Memory B cell (primary cell): ENCODE measurements at regions not wholly inside any gene's neighbourhood (a gene's known extent, or its start where the extent isn't known, plus 50 kb on each side); places are given as distances from the start of the nearest gene placed in this dataset.

Source experiments
- ATAC-seq: fragments of 150-1000 bp; cut with Tn5 transposase; 2 replicates; pipeline ENCODE4 v1.10.0; 2021; ENCODE audit warnings: low read depth, mild to moderate bottlenecking, moderate library complexity
- DNase-seq, 2 donors: peaks; one replicate each; pipeline ENCODE4 v3.0.0; 2022; ENCODE audit warnings: low spot score in 2 of 2
- H3K27ac Mint-ChIP-seq: one replicate; pipeline ENCODE4 v1.8.0; 2022; ENCODE audit warnings: mild to moderate bottlenecking, moderate library complexity, mixed read lengths
- H3K27me3 Mint-ChIP-seq: one replicate; pipeline ENCODE4 v1.8.0; 2022; ENCODE audit warnings: mixed read lengths
- H3K36me3 Mint-ChIP-seq: one replicate; pipeline ENCODE4 v1.8.0; 2022; ENCODE audit warnings: mild to moderate bottlenecking, mixed read lengths
- H3K4me1 Mint-ChIP-seq: one replicate; pipeline ENCODE4 v1.8.0; 2022; ENCODE audit warnings: mixed read lengths
- H3K4me3 Mint-ChIP-seq: one replicate; pipeline ENCODE4 v1.8.0; 2022; ENCODE audit warnings: mild to moderate bottlenecking, moderate library complexity, mixed read lengths
- H3K9me3 Mint-ChIP-seq: one replicate; pipeline ENCODE4 v1.8.0; 2022; ENCODE audit warnings: mixed read lengths

DNA sequence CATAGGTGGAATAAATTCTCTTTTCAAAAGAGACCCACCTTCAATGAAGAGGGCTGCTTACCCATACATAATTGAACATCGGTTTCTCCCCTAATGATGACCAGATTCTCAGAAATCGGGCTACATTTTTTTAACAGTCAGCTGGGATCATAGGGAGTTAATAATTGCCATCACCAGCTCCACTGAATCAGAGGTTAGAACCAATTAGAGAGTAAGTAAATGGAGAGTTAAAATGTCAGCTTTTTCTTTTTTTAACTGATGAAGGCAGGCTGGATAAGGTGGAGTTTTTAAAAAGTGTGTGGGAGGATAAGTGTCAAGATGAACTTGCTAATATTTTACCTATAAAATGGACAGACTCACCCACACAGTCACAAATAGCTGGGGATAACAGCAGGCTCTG is 584.5 kb upstream of the NR3C2 start:
- Mint-ChIP-seq H3K4me1 (peaks cover 5% of the 10 kb centered on the region), H3K4me3 (no peak overlapping the region), H3K9me3 (no peaks in the 10 kb centered on the region), H3K27ac (no peak overlapping the region), H3K36me3 (no peaks in the 10 kb centered on the region), H3K27me3 (no peaks in the 10 kb centered on the region)
- DNase-seq (no peak), ATAC-seq (no peak)

DNA sequence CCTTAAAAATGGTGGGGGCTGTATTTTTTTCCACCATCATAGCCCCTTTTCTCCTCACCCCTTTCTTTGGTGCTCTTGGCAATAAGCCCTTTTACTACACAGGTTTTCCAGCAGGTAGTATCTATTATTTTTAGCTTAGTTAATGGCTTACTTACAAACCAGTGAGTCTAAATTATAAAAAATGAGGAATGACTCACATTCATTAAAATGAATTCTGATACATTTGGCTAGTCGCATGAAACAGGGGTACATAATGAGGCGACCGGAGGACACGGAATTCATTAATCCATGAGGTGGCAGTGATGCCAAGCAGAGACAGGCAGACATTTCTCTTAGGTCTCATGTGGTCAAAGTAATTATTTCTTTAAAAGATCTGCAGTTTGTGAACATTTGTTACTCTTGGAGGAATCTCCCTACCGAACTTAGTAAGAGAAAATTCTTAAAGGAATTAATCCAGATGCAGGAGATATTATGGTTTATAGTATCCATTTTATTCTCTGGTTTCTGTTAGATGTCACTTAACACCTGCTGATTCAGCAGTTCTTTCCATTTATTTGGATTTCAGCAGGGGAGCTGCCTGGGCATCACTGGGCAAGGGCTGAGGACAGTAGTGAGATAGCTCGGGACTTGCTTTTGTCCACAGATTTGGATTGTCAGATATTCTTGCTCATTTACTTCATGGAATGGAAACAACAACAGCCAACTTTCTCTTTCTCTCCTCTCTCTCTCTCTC is 575.0 kb upstream of the NR3C2 start:
- Mint-ChIP-seq H3K9me3 (peaks cover 1% of the 10 kb centered on the region), H3K4me1 (no peaks in the 10 kb centered on the region), H3K4me3 (no peak overlapping the region), H3K27ac (no peak overlapping the region), H3K27me3 (no peaks in the 10 kb centered on the region), H3K36me3 (no peaks in the 10 kb centered on the region)
- no peak for ATAC-seq
- DNase-seq, result no peak

GRCh38 chr4:149009223-149009622 is 567.0 kb upstream of the NR3C2 start:
- peaks cover 3% of the 10 kb centered on the region for H3K9me3 Mint-ChIP-seq
- no peaks in the 10 kb centered on the region for H3K27me3 Mint-ChIP-seq
- no peak for ATAC-seq
- H3K4me3 Mint-ChIP-seq, result no peak overlapping the region
- no peak for DNase-seq
- no peaks in the 10 kb centered on the region for H3K4me1 Mint-ChIP-seq
- H3K27ac Mint-ChIP-seq, result no peak overlapping the region
- H3K36me3 Mint-ChIP-seq, result no peaks in the 10 kb centered on the region

GRCh38 chr4:149008415-149009025 is 566.3 kb upstream of the NR3C2 start:
- Mint-ChIP-seq H3K4me1 (no peaks in the 10 kb centered on the region), H3K27me3 (no peaks in the 10 kb centered on the region), H3K4me3 (no peak overlapping the region), H3K27ac (no peak overlapping the region), H3K36me3 (no peaks in the 10 kb centered on the region), H3K9me3 (peaks cover 3% of the 10 kb centered on the region)
- no peak for ATAC-seq
- DNase-seq, result no peak

- Mint-ChIP-seq H3K27ac (no peak overlapping the region), H3K36me3 (no peaks in the 10 kb centered on the region), H3K4me3 (no peak overlapping the region), H3K9me3 (peaks cover 4% of the 10 kb centered on the region), H3K27me3 (no peaks in the 10 kb centered on the region), H3K4me1 (no peaks in the 10 kb centered on the region)
- ATAC-seq (no peak), DNase-seq (no peak)
Observed at GRCh38 chr4:149005191-149005590, 563.0 kb upstream of the NR3C2 start.

- ATAC-seq (no peak), DNase-seq (no peak)
- Mint-ChIP-seq H3K27ac (no peak overlapping the region), H3K9me3 (peaks cover 4% of the 10 kb centered on the region), H3K4me1 (no peaks in the 10 kb centered on the region), H3K36me3 (no peaks in the 10 kb centered on the region), H3K4me3 (no peak overlapping the region), H3K27me3 (no peaks in the 10 kb centered on the region)
Observed at GRCh38 chr4:148999924-149000323, 557.7 kb upstream of the NR3C2 start.

- H3K27me3 Mint-ChIP-seq, result no peaks in the 10 kb centered on the region
- H3K27ac Mint-ChIP-seq, result no peak overlapping the region
- H3K9me3 Mint-ChIP-seq, result peaks cover 4% of the 10 kb centered on the region
- ATAC-seq (no peak), DNase-seq (no peak)
- H3K36me3 Mint-ChIP-seq, result no peaks in the 10 kb centered on the region
- H3K4me1 Mint-ChIP-seq, result no peaks in the 10 kb centered on the region
- no peak overlapping the region for H3K4me3 Mint-ChIP-seq
Observed at GRCh38 chr4:148998719-148999118, 556.5 kb upstream of the NR3C2 start.

DNA sequence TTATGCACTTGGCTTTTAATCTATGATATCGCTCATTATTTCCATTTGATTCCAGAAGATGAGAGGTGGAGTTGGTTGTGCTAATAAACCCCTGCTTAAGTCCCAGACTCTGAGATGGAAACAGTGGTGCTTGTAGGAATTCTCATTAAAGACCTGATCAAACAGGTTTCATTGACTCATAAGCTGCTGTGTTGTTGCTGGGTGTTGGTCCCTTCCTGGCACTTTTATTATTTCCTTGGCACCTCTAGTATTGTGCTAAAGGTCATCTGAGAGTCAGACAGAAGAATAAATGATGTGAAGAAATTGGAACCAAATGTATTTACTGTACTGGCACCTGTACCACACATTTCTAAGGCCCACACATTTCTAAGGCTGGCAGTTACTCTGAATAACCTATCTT is 544.7 kb upstream of the NR3C2 start:
- ATAC-seq (no peak), DNase-seq (no peak)
- no peaks in the 10 kb centered on the region for H3K4me1 Mint-ChIP-seq
- H3K36me3 Mint-ChIP-seq, result peaks cover 2% of the 10 kb centered on the region
- no peak overlapping the region for H3K4me3 Mint-ChIP-seq
- no peak overlapping the region for H3K27ac Mint-ChIP-seq
- H3K27me3 Mint-ChIP-seq, result no peaks in the 10 kb centered on the region
- peaks cover 2% of the 10 kb centered on the region for H3K9me3 Mint-ChIP-seq

GRCh38 chr4:148984951-148985350 is 542.7 kb upstream of the NR3C2 start:
- ATAC-seq, result no peak
- H3K9me3 Mint-ChIP-seq, result peaks cover 4% of the 10 kb centered on the region
- no peaks in the 10 kb centered on the region for H3K27me3 Mint-ChIP-seq
- H3K4me1 Mint-ChIP-seq, result peaks cover 9% of the 10 kb centered on the region
- no peak overlapping the region for H3K4me3 Mint-ChIP-seq
- no peak for DNase-seq
- peaks cover 2% of the 10 kb centered on the region for H3K36me3 Mint-ChIP-seq
- no peak overlapping the region for H3K27ac Mint-ChIP-seq

DNA sequence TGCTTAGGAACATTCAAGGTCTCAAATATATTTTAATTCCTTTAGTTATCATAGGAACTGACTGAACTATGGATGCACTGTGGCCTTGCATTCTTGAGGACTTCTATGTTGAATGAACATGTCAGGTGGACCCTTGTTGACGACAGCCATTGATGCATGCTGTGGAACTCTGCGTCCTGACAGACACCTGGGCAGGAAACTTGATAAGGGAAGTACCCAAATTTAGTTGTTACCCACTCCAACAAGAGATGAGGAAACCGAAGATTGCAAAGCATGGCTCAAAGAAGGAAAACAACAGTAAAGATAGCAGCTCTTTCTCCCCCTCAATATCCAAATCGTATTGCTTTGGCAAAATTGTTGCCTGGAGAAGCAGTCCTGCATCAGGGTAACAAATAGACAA is 540.0 kb upstream of the NR3C2 start:
- no peak for DNase-seq
- H3K27ac Mint-ChIP-seq, result no peak overlapping the region
- peak; percentile 75 for ATAC-seq
- H3K4me1 Mint-ChIP-seq, result peaks cover 11% of the 10 kb centered on the region
- H3K27me3 Mint-ChIP-seq, result no peaks in the 10 kb centered on the region
- peaks cover 2% of the 10 kb centered on the region for H3K36me3 Mint-ChIP-seq
- peaks cover 7% of the 10 kb centered on the region for H3K9me3 Mint-ChIP-seq
- no peak overlapping the region for H3K4me3 Mint-ChIP-seq

- no peak overlapping the region for H3K4me3 Mint-ChIP-seq
- peaks cover 11% of the 10 kb centered on the region for H3K4me1 Mint-ChIP-seq
- no peak for ATAC-seq
- H3K36me3 Mint-ChIP-seq, result no peaks in the 10 kb centered on the region
- no peak for DNase-seq
- no peaks in the 10 kb centered on the region for H3K27me3 Mint-ChIP-seq
- peaks cover 4% of the 10 kb centered on the region for H3K9me3 Mint-ChIP-seq
- no peak overlapping the region for H3K27ac Mint-ChIP-seq
Observed at GRCh38 chr4:148980782-148981480, 538.7 kb upstream of the NR3C2 start.

- H3K4me1 Mint-ChIP-seq, result peaks cover 11% of the 10 kb centered on the region
- H3K9me3 Mint-ChIP-seq, result peaks cover 4% of the 10 kb centered on the region
- DNase-seq (no peak), ATAC-seq (no peak)
- no peaks in the 10 kb centered on the region for H3K27me3 Mint-ChIP-seq
- no peaks in the 10 kb centered on the region for H3K36me3 Mint-ChIP-seq
- H3K27ac Mint-ChIP-seq, result no peak overlapping the region
- H3K4me3 Mint-ChIP-seq, result no peak overlapping the region
Observed at GRCh38 chr4:148978301-148978700, 536.1 kb upstream of the NR3C2 start.

DNA sequence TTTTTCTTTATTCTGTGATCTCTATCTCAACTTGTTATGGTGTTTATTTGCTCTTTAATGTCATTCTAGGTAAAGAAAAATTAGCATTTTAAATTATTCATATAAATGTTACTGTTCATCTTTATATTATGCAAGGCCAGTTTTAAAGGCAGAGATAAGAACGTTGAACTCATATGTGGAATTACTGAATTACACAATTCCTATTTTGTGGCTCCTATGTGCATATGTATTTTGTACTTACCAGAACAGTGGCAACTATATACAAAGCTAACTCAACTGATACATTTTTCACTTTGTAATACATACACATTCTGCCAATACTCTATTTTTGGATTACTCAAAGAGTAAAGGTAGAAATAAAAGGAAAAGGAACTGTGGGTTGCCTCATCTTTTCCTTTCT is 533.2 kb upstream of the NR3C2 start:
- Mint-ChIP-seq H3K27ac (no peak overlapping the region), H3K27me3 (no peaks in the 10 kb centered on the region), H3K36me3 (peaks cover 2% of the 10 kb centered on the region), H3K9me3 (peaks cover 11% of the 10 kb centered on the region), H3K4me3 (no peak overlapping the region), H3K4me1 (peaks cover 6% of the 10 kb centered on the region)
- ATAC-seq (no peak), DNase-seq (no peak)

GRCh38 chr4:148965080-148965479 is 522.9 kb upstream of the NR3C2 start:
- Mint-ChIP-seq H3K9me3 (peaks cover 1% of the 10 kb centered on the region), H3K36me3 (no peaks in the 10 kb centered on the region), H3K4me3 (no peak overlapping the region), H3K4me1 (no peaks in the 10 kb centered on the region), H3K27me3 (no peaks in the 10 kb centered on the region), H3K27ac (no peak overlapping the region)
- ATAC-seq (no peak), DNase-seq (no peak)
